H1 (cell line): ENCODE measurements at regions not wholly inside any gene's neighbourhood (a gene's known extent, or its start where the extent isn't known, plus 50 kb on each side); places are given as distances from the start of the nearest gene placed in this dataset.

ENCODE experiments used
- CTCF ChIA-PET: fragments of 300-600 bp; sonication (Branson Sonifier 250); formaldehyde crosslinking; loops from one replicate; lab custom pipeline; 2021; ENCODE audit not compliant: partially characterized antibody; lab: Charles Lee
- POLR2A ChIA-PET: fragments of 300-600 bp; sonication (Branson Sonifier 250); formaldehyde crosslinking; loops from one replicate; lab custom pipeline; 2021; ENCODE audit warnings: inconsistent platforms; ENCODE audit not compliant: partially characterized antibody; lab: Charles Lee
- DNase-seq, 2 experiments: peaks; one replicate each; pipeline versions ENCODE4 v3.0.0 to v3.0.0-alpha.2; 2010 to 2022; ENCODE audit warnings: low spot score in 2 of 2, low read depth in 1 of 2, mixed read lengths in 1 of 2
- FAIRE-seq: peaks from 2 replicates; lab custom pipeline; 2011; peaks lifted over from hg19 to GRCh38; lab: Jason Lieb, UNC
- H2AFZ ChIP-seq: 2 replicates; pipeline ENCODE4 v1.8.1; 2012; ENCODE audit warnings: low read length, inconsistent platforms
- H2AK5ac ChIP-seq: 2 replicates; pipeline ENCODE4 v1.6.1; 2013; ENCODE audit warnings: low read depth, low read length
- H2BK120ac ChIP-seq: replicated peaks from 2 replicates; pipeline ENCODE3; 2013; ENCODE audit warnings: low read depth, low read length, inconsistent platforms
- H2BK12ac ChIP-seq: 2 replicates; pipeline ENCODE4 v1.6.1; 2013; ENCODE audit warnings: low read depth, low read length
- H2BK15ac ChIP-seq: 2 replicates; pipeline ENCODE4 v1.6.1; 2013; ENCODE audit warnings: low read length
- H2BK20ac ChIP-seq: 2 replicates; pipeline ENCODE4 v1.6.1; 2013; ENCODE audit warnings: low read length
- H2BK5ac ChIP-seq: 2 replicates; pipeline ENCODE4 v1.6.1; 2013; ENCODE audit warnings: low read depth, low read length
- H3K14ac ChIP-seq: 2 replicates; pipeline ENCODE4 v1.6.1; 2013; ENCODE audit warnings: inconsistent platforms; ENCODE audit not compliant: insufficient read length
- H3K18ac ChIP-seq: 2 replicates; pipeline ENCODE4 v1.6.1; 2013; ENCODE audit warnings: low read length; ENCODE audit errors: extremely low read depth
- H3K23ac ChIP-seq: 2 replicates; pipeline ENCODE4 v1.6.1; 2013; ENCODE audit warnings: inconsistent platforms; ENCODE audit not compliant: insufficient read length
- H3K23me2 ChIP-seq: 2 replicates; pipeline ENCODE4 v1.6.1; 2013; ENCODE audit warnings: low read depth, low read length
- H3K27ac ChIP-seq: 2 replicates; pipeline ENCODE4 v1.6.1; 2011; ENCODE audit warnings: low read depth, low read length, inconsistent platforms
- H3K27me3 ChIP-seq, 4 experiments: replicated peaks in 1 of 4; 1 replicate in 1 of 4; 2 replicates in 3 of 4; pipeline versions ENCODE4 v1.6.1 to v1.8.1; 2011 to 2013; ENCODE audit warnings: low read length in 3 of 4, mild to moderate bottlenecking in 3 of 4, inconsistent platforms in 2 of 4, mixed read lengths in 2 of 4, moderate library complexity in 1 of 4; ENCODE audit not compliant: control insufficient read depth in 3 of 4, insufficient read depth in 3 of 4; ENCODE audit errors: extremely low read depth in 1 of 4
- H3K36me3 ChIP-seq, 4 experiments: 2 replicates each; pipeline versions ENCODE4 v1.6.1 to v1.8.1; 2011 to 2013; ENCODE audit warnings: mild to moderate bottlenecking in 4 of 4, low read length in 3 of 4, moderate library complexity in 2 of 4, control low read depth in 1 of 4, inconsistent platforms in 1 of 4; ENCODE audit not compliant: insufficient read depth in 4 of 4, control insufficient read depth in 2 of 4
- H3K4ac ChIP-seq: replicated peaks from 2 replicates; pipeline ENCODE3; 2013; ENCODE audit warnings: low read length, low read depth, mixed read lengths, inconsistent platforms; ENCODE audit not compliant: insufficient read length
- H3K4me1 ChIP-seq, 4 experiments: replicated peaks in 1 of 4; 1 replicate in 1 of 4; 2 replicates in 3 of 4; pipeline versions ENCODE4 v1.6.1 to v1.8.1; 2011 to 2013; ENCODE audit warnings: low read length in 3 of 4, inconsistent platforms in 2 of 4, mixed read lengths in 1 of 4; ENCODE audit not compliant: insufficient read depth in 4 of 4, control insufficient read depth in 3 of 4
- H3K4me2 ChIP-seq, 2 experiments: 2 replicates each; pipeline versions ENCODE4 v1.6.1 to v1.8.1; 2011 to 2013; ENCODE audit warnings: low read depth in 2 of 2, low read length in 2 of 2, control low read depth in 1 of 2, inconsistent platforms in 1 of 2, mild to moderate bottlenecking in 1 of 2; ENCODE audit not compliant: insufficient read depth in 1 of 2
- H3K4me3 ChIP-seq, 4 experiments: fragments of 200-600, 300-600 bp in 1 of 4; sonication (generic), shearing (Covaris generic), sonication (Bioruptor Twin) in 1 of 4; 2 replicates each; pipeline versions ENCODE4 v1.5.1 to v1.8.1; 2011 to 2016; ENCODE audit warnings: low read length in 4 of 4, low read depth in 3 of 4, control low read depth in 2 of 4, inconsistent platforms in 2 of 4, mild to moderate bottlenecking in 2 of 4, mixed read lengths in 1 of 4, moderate library complexity in 1 of 4; ENCODE audit not compliant: insufficient read depth in 2 of 4; ENCODE audit errors: extremely low read depth in 1 of 4
- H3K56ac ChIP-seq: replicated peaks from 2 replicates; pipeline ENCODE3; 2013; ENCODE audit warnings: low read depth, mild to moderate bottlenecking, mixed read lengths, low read length, inconsistent platforms; ENCODE audit not compliant: insufficient read length
- H3K79me1 ChIP-seq: 2 replicates; pipeline ENCODE4 v1.6.1; 2013; ENCODE audit warnings: low read depth, low read length, control low read depth
- H3K79me2 ChIP-seq, 2 experiments: 2 replicates each; pipeline versions ENCODE4 v1.6.1 to v1.8.1; 2012 to 2013; ENCODE audit warnings: low read length in 2 of 2, mild to moderate bottlenecking in 2 of 2, inconsistent platforms in 1 of 2; ENCODE audit not compliant: insufficient read depth in 2 of 2, control insufficient read depth in 1 of 2
- H3K9ac ChIP-seq, 4 experiments: replicated peaks in 1 of 4; 1 replicate in 1 of 4; 2 replicates in 3 of 4; pipeline versions ENCODE4 v1.6.1 to v1.8.1; 2011 to 2013; ENCODE audit warnings: low read depth in 3 of 4, low read length in 3 of 4, control low read depth in 2 of 4, mild to moderate bottlenecking in 2 of 4, moderate library complexity in 2 of 4, inconsistent platforms in 1 of 4; ENCODE audit errors: extremely low read depth in 1 of 4
- H3K9me3 ChIP-seq, 2 experiments: 2 replicates each; pipeline versions ENCODE4 v1.6.1 to v1.8.1; 2012 to 2013; ENCODE audit warnings: mild to moderate bottlenecking in 2 of 2, moderate library complexity in 2 of 2, control low read depth in 1 of 2, inconsistent platforms in 1 of 2, low read depth in 1 of 2, low read length in 1 of 2, mixed read lengths in 1 of 2; ENCODE audit not compliant: insufficient read depth in 2 of 2
- H4K20me1 ChIP-seq, 2 experiments: replicated peaks in 1 of 2; 2 replicates each; pipeline versions ENCODE3 to v1.8.1; 2011 to 2013; ENCODE audit warnings: inconsistent platforms in 2 of 2, low read length in 2 of 2, mild to moderate bottlenecking in 1 of 2; ENCODE audit not compliant: insufficient read depth in 2 of 2, control insufficient read depth in 1 of 2
- H4K5ac ChIP-seq: 2 replicates; pipeline ENCODE4 v1.6.1; 2013; ENCODE audit warnings: low read length, low read depth, mixed read lengths, inconsistent platforms; ENCODE audit not compliant: insufficient read length
- H4K8ac ChIP-seq: 2 replicates; pipeline ENCODE4 v1.8.0; 2013; ENCODE audit warnings: mild to moderate bottlenecking, moderate library complexity, low read length, inconsistent platforms; ENCODE audit not compliant: insufficient read depth; ENCODE audit errors: extremely low read depth
- H4K91ac ChIP-seq: replicated peaks from 2 replicates; pipeline ENCODE3; 2013; ENCODE audit warnings: low read length, mixed read lengths, inconsistent platforms; ENCODE audit not compliant: insufficient read length
- CBX5 ChIP-seq: fragments of 300-800, 300-1000 bp; sonication (generic); IDR thresholded peaks from 2 replicates; pipeline ENCODE4 v1.7.1; 2016; ENCODE audit warnings: antibody characterized with exemption, low read length, low read depth
- CBX8 ChIP-seq: fragments of 300-800, 300-1000 bp; sonication (generic); IDR thresholded peaks from 2 replicates; pipeline ENCODE4 v1.7.1; 2016; ENCODE audit warnings: low read depth, low read length, borderline replicate concordance
- EGR1 ChIP-seq: IDR thresholded peaks from 2 replicates; pipeline ENCODE4 v1.6.1; 2011; ENCODE audit warnings: low read depth, low read length, borderline replicate concordance
- EZH2 ChIP-seq: fragments of 200-600 bp; sonication (generic); IDR thresholded peaks from 2 replicates; pipeline ENCODE4 v1.7.1; 2012; ENCODE audit warnings: low read depth, mild to moderate bottlenecking, moderate library complexity, low read length, inconsistent platforms; ENCODE audit not compliant: severe bottlenecking
- MAFK ChIP-seq: IDR thresholded peaks from 2 replicates; pipeline ENCODE4 v1.6.1; 2012; ENCODE audit warnings: low read depth, mild to moderate bottlenecking, improper control_type of control experiment, low read length
- RXRA ChIP-seq: IDR thresholded peaks from 2 replicates; pipeline ENCODE4 v1.6.1; 2011; ENCODE audit warnings: low read depth, mild to moderate bottlenecking, low read length, moderate library complexity; ENCODE audit not compliant: insufficient read depth
- SP1 ChIP-seq: IDR thresholded peaks from 2 replicates; pipeline ENCODE4 v1.6.1; 2011; ENCODE audit warnings: low read depth, low read length
- SRF ChIP-seq: IDR thresholded peaks from 2 replicates; pipeline ENCODE4 v1.6.1; 2011; ENCODE audit warnings: mild to moderate bottlenecking, low read depth, low read length, moderate library complexity
- TAF1 ChIP-seq: IDR thresholded peaks from 2 replicates; pipeline ENCODE4 v1.6.1; 2011; ENCODE audit warnings: mild to moderate bottlenecking, low read depth, low read length
- TAF7 ChIP-seq: optimal IDR thresholded peaks from 2 replicates; pipeline ENCODE3; 2011; ENCODE audit warnings: low read depth, mild to moderate bottlenecking, inconsistent platforms, low read length, moderate library complexity, borderline replicate concordance
- WGBS, 2 experiments: shearing (Covaris generic) in 1 of 2; methylation state at CpG; one replicate each; pipeline versions ENCODE4 v1.1.6 to v1.1.7; 2013 to 2015; ENCODE audit warnings: low lambda C conversion rate in 2 of 2, mixed read lengths in 2 of 2, inconsistent platforms in 1 of 2, low coverage in 1 of 2, missing lambda C conversion rate in 1 of 2; ENCODE audit not compliant: insufficient replicate concordance in 2 of 2, insufficient coverage in 1 of 2, insufficient read length in 1 of 2; ENCODE audit errors: extremely low coverage in 1 of 2, missing lambda C conversion rate in 1 of 2; 5-methylcytosine and 5-hydroxymethylcytosine counted together
- TF ChIP-seq, protein P1 (sequence below): IDR thresholded peaks from 2 replicates; pipeline ENCODE4 v1.6.1; 2012; ENCODE audit warnings: inconsistent platforms

DNA sequence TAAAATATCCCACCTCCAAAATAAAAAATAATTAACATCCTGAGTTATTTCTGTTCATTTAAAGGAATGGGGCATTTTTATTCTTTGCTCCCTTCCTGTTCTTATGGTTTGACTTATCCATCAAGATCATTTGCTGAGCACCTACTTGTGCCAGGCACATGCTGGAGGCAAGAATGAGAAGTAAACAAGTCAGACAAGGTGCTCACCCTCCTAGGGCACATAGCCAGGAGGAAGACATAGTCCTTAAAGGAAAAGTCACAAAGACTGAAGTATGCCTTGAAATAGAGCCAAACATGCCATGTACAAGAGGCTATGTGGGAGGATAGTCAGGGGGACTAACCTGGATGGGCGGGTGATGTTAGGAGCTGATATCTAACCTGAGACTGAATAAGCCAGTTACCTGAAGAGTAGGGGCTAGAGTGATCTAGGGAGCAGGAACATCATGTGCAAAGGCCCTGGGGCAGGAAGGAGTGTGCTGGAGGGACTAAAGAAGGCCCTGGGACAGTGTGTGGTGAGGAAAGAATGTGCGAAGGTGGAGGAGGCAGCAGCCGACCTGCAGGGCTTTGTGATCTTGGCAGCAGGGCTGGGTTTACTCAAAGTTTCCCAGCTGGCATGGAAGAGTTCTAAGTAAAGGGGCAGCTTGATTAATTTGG is 233.5 kb downstream of the MATN1 start:
- H2BK12ac ChIP-seq = no peak overlapping the region
- H3K18ac ChIP-seq = no peak overlapping the region
- H3K79me1 ChIP-seq = no peaks in the 10 kb centered on the region
- H2AK5ac ChIP-seq = no peak overlapping the region
- H4K8ac ChIP-seq = no peak overlapping the region
- H3K4ac ChIP-seq = no peak overlapping the region
- H3K27ac ChIP-seq = no peak overlapping the region
- H3K23ac ChIP-seq = no peak overlapping the region
- H2BK15ac ChIP-seq = no peak overlapping the region
- H3K23me2 ChIP-seq = peaks cover 10% of the 10 kb centered on the region; the same call in 1 of the 2 replicates
- ChIA-PET CTCF (no interaction called here), POLR2A (no interaction called here)
- TF ChIP-seq EZH2 = no peak
- no peak for TF ChIP-seq SRF
- no peak for TF ChIP-seq TAF1
- TF ChIP-seq, protein P1, sequence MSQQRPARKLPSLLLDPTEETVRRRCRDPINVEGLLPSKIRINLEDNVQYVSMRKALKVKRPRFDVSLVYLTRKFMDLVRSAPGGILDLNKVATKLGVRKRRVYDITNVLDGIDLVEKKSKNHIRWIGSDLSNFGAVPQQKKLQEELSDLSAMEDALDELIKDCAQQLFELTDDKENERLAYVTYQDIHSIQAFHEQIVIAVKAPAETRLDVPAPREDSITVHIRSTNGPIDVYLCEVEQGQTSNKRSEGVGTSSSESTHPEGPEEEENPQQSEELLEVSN = no peak
- TF ChIP-seq EGR1 = no peak
- no peak for TF ChIP-seq MAFK
- TF ChIP-seq RXRA = no peak
- no peak for TF ChIP-seq CBX5
- no peak for TF ChIP-seq TAF7
- no peak for TF ChIP-seq CBX8
- TF ChIP-seq SP1 = no peak
- H4K5ac ChIP-seq = no peak overlapping the region
- DNase-seq = no peak
- no peak overlapping the region for H3K56ac ChIP-seq
- no peak overlapping the region for H3K14ac ChIP-seq
- no peaks in the 10 kb centered on the region for H3K36me3 ChIP-seq
- H2BK5ac ChIP-seq = no peak overlapping the region
- H2BK120ac ChIP-seq = no peak overlapping the region
- H3K4me3 ChIP-seq = no peak overlapping the region
- H4K91ac ChIP-seq = no peak overlapping the region
- no peak for FAIRE-seq
- no peaks in the 10 kb centered on the region for H3K4me1 ChIP-seq
- H4K20me1 ChIP-seq = peaks cover 0 to 5% of the 10 kb centered on the region in 2 experiments
- no peak overlapping the region for H3K9ac ChIP-seq
- H2BK20ac ChIP-seq = no peak overlapping the region
- H3K4me2 ChIP-seq = no peak overlapping the region
- no peak overlapping the region for H2AFZ ChIP-seq
- H3K79me2 ChIP-seq = no peaks in the 10 kb centered on the region; a peak in 1 of 4 replicates
- no peaks in the 10 kb centered on the region for H3K27me3 ChIP-seq
- WGBS, 2 experiments = 93% methylated on average over 3 of the region's 3 CpGs; no CpG with 5 or more reads in 1 of the 2 experiments
- H3K9me3 ChIP-seq = peaks cover 23 to 32% of the 10 kb centered on the region in 2 experiments
